ENCODE measurements at regions not wholly inside any gene's neighbourhood (a gene's known extent, or its start where the extent isn't known, plus 50 kb on each side); places are given as distances from the start of the nearest gene placed in this dataset.

DNA sequence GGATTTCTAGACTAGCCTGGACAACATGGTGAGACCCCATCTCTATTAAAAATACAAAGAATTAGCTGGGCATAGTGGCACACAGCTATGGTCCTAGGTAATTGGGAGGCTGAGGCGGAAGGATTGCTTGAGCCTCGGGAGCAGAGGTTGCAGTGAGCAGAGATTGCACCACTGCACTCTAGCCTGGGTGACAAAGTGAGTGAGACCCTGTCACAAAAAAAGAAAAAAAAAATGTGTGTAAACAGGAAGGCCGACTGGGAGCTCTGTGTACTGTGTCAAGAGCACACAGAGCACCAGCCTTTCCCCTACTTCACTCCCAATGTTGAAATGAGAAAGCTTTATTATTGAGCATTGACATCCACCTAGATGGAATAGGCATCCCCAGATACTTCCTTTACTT is 681.7 kb upstream of the FSHR start:
- Mint-ChIP-seq H3K36me3 (no peaks in the 10 kb centered on the region), H3K27me3 (peaks cover 0 to 3% (median 0%) of the 10 kb centered on the region in 5 donors), H3K27ac (no peak overlapping the region), H3K4me3 (no peak overlapping the region), H3K9me3 (peaks cover 0 to 3% (median 0%) of the 10 kb centered on the region in 9 donors), H3K4me1 (no peaks in the 10 kb centered on the region)
- POLR2A ChIA-PET = no interaction called here
- ATAC-seq (no peak), DNase-seq (no peak)

DNA sequence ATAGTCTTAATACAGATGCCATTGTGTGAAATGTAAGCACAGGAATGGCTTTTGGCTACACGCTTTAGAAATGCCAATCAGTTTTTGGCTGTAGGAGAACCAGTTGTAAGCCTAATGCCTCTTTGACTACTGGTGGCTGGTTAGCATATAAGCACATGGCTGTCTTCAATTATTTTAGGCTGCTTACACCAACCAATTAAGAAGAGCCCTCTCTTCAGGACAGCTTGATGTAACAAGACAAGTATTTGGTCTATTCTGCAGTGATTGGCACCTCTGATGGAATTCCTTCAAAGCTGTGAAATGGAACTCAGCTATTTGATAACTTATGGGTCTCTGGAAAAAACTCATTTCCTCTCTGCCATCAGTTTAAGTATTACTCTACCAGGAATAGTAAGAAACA is 680.1 kb upstream of the FSHR start:
- Mint-ChIP-seq H3K4me3 (no peak overlapping the region), H3K9me3 (no peaks in the 10 kb centered on the region), H3K4me1 (no peaks in the 10 kb centered on the region), H3K27me3 (peaks cover 0 to 3% (median 0%) of the 10 kb centered on the region in 5 donors), H3K27ac (no peak overlapping the region), H3K36me3 (no peaks in the 10 kb centered on the region)
- DNase-seq (no peak), ATAC-seq (no peak)
- POLR2A ChIA-PET = no interaction called here

DNA sequence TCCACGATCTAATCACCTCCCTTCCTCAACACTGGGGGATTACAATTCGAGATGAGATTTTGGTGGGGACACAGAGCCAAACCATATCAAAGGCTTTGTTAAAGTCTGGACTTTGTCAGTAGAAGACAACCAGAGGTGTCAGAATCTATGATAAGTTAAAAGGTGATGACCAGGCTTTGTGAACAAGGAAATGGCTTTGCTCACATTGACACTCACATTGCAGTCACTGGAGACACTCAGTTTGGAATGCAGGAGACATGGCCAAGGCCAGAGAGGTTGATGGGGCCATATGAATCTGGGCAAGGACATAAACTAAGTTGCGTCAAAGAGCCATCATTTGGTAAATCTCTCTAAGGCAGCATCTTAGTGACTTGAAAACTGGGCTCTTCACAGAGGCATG is 678.2 kb upstream of the FSHR start:
- POLR2A ChIA-PET = no interaction called here
- Mint-ChIP-seq H3K4me3 (no peak overlapping the region), H3K27me3 (no peaks in the 10 kb centered on the region), H3K4me1 (no peaks in the 10 kb centered on the region), H3K36me3 (no peaks in the 10 kb centered on the region), H3K9me3 (peaks cover 0 to 9% (median 0%) of the 10 kb centered on the region in 9 donors), H3K27ac (no peak overlapping the region)
- no peak for ATAC-seq
- DNase-seq = no peak

DNA sequence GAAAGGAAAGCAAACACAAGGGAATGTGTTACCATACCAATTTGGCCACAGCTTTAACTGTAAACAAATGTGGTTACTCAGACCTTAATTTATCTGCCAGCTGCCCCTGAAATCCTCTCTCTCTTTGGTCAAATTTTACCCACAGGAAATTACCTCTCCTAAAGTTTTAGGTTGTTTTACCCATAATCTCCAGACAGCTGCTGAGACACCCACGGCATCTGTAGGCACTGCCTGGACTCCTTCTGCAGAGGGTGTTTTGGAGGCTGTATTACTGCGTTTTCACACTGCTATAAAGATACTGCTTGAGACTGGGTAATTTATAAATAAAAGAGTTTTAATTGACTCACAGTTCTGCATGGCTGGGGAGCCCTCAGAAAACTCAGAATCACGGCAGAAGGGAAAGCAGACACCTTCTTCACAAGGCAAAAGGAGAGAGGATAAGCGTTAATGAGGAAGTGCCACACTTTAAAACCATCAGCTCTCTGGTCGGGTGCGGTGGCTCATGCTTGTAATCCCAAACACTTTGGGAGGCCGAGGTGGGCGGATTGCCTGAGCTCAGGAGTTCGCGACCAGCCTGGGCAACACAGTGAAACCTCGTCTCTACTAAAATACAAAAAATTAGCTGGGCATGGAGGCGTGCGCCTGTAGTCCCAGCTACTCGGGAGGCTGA is 677.5 kb upstream of the FSHR start:
- no peak overlapping the region for H3K27ac Mint-ChIP-seq
- H3K36me3 Mint-ChIP-seq = peaks cover 0 to 2% (median 0%) of the 10 kb centered on the region in 3 donors
- H3K27me3 Mint-ChIP-seq = no peaks in the 10 kb centered on the region
- H3K9me3 Mint-ChIP-seq = peaks cover 0 to 12% (median 5%) of the 10 kb centered on the region in 9 donors
- H3K4me3 Mint-ChIP-seq = no peak overlapping the region
- POLR2A ChIA-PET = no interaction called here
- H3K4me1 Mint-ChIP-seq = no peaks in the 10 kb centered on the region
- DNase-seq = no peak
- no peak for ATAC-seq

DNA sequence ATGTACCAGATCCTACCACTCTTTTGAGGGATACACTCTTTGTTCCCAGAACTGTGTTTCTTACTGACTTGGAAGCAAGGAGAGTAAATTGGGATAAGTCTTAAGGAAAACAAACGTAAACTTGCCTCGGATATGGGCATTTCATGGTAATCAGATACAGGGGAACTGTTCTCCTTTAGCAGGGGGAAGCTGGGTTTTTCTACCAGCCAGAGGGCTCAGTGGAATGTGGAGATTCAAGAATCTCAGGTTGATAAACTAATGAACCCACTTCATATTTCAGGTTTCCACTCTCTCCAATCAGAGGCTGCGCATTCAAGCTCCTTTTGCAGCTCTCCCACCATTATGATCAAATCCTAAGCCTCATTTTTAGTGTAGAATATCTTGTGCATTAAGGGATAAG is 676.5 kb upstream of the FSHR start:
- H3K27me3 Mint-ChIP-seq = no peaks in the 10 kb centered on the region
- peaks cover 0 to 15% (median 9%) of the 10 kb centered on the region in 9 donors for H3K9me3 Mint-ChIP-seq
- ATAC-seq (no peak), DNase-seq (no peak)
- peaks cover 0 to 5% (median 0%) of the 10 kb centered on the region in 3 donors for H3K36me3 Mint-ChIP-seq
- POLR2A ChIA-PET = no interaction called here
- no peak overlapping the region for H3K27ac Mint-ChIP-seq
- H3K4me1 Mint-ChIP-seq = no peaks in the 10 kb centered on the region
- no peak overlapping the region for H3K4me3 Mint-ChIP-seq

DNA sequence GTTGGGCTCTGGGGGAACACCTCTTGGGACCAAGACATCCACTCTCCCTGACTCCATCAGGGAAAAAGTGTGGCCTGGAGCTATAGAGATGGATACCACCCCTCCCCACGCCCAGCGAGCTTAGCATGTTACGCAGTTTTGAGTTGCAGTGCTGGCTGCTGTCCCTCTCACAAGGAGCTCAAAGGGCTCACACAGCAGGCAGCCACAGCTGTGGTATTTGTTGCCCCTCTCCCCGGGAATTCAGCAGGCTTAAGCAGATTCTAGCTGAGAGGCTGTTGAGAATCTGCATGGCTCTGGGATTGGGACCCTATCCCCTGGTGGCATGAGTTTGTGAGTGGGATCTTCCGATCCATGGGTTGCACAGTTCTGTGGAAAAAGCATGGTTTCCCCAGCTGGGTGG is 673.1 kb upstream of the FSHR start:
- ATAC-seq = no peak
- peaks cover 0 to 44% (median 28%) of the 10 kb centered on the region in 9 donors for H3K9me3 Mint-ChIP-seq
- no peaks in the 10 kb centered on the region for H3K4me1 Mint-ChIP-seq
- H3K36me3 Mint-ChIP-seq = peaks cover 0 to 14% (median 0%) of the 10 kb centered on the region in 3 donors
- H3K27ac Mint-ChIP-seq = no peak overlapping the region
- H3K27me3 Mint-ChIP-seq = no peaks in the 10 kb centered on the region
- DNase-seq = no peak
- no peak overlapping the region for H3K4me3 Mint-ChIP-seq
- POLR2A ChIA-PET = no interaction called here

DNA sequence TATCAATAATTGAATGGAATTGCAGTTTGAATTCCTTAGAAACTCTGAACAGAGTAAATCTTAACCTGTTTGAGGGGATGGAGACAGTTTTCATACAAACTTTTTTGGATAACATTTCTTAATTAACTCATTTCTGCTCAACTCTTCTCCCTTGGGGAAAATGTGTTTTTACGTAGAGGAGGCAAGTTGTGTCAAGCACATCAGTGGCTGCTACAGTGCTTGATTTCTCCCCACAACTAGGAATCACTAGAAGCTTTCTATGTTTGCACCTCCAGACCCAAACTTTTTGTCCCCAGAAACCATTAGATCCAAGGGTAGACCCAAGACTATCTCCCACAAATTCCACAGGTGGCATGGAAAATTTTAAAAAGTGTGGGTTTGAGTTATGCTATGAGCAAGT is 658.9 kb upstream of the FSHR start:
- Mint-ChIP-seq H3K9me3 (peaks cover 0 to 4% (median 0%) of the 10 kb centered on the region in 9 donors), H3K27ac (no peak overlapping the region), H3K27me3 (no peaks in the 10 kb centered on the region), H3K4me3 (no peak overlapping the region), H3K36me3 (no peaks in the 10 kb centered on the region), H3K4me1 (no peaks in the 10 kb centered on the region)
- DNase-seq (no peak), ATAC-seq (no peak)
- POLR2A ChIA-PET = no interaction called here

DNA sequence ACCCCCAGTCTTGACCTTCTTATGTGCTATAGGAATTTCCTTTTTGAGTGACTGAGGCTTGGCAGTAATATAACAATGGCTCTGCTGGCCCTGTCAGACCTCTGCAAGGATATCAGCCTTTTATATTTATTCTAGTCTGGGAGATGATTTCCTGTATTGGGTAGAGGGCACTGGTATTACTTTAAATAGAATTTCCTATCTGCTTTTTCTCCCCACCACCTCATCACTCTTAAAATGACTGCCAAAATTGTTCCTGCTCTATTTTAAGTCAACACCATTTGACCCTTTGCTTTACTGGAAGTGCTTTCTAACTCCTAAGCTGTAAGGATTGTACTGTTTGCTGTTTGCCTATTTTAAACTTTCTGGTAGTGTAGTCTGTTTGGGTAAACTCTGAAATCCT is 658.4 kb upstream of the FSHR start:
- ATAC-seq = no peak
- no peak for DNase-seq
- no peak overlapping the region for H3K27ac Mint-ChIP-seq
- POLR2A ChIA-PET = no interaction called here
- peaks cover 0 to 4% (median 0%) of the 10 kb centered on the region in 9 donors for H3K9me3 Mint-ChIP-seq
- H3K27me3 Mint-ChIP-seq = no peaks in the 10 kb centered on the region
- no peak overlapping the region for H3K4me3 Mint-ChIP-seq
- H3K4me1 Mint-ChIP-seq = no peaks in the 10 kb centered on the region
- H3K36me3 Mint-ChIP-seq = no peaks in the 10 kb centered on the region

DNA sequence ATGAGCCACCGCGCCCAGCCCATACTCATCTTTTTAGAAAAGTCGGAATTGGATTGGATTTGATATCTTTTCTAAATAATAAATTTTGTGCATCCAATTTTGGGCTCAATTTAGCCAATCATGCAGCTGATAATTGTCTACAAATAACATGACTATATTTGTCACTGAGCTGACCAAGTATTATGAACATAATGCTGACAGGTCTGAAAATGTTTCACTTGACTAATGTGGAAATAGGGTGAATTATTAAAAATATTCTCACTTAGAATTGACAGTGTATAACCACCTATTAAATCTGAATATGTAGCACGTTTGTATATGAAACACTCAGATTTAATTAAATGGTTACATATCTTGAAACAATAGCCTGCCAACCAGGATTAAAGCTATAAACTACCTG is 657.2 kb upstream of the FSHR start:
- H3K4me1 Mint-ChIP-seq = no peaks in the 10 kb centered on the region
- H3K27me3 Mint-ChIP-seq = no peaks in the 10 kb centered on the region
- POLR2A ChIA-PET = no interaction called here
- H3K4me3 Mint-ChIP-seq = no peak overlapping the region
- no peak overlapping the region for H3K27ac Mint-ChIP-seq
- DNase-seq = no peak
- H3K9me3 Mint-ChIP-seq = peaks cover 0 to 4% (median 0%) of the 10 kb centered on the region in 9 donors
- no peak for ATAC-seq
- no peaks in the 10 kb centered on the region for H3K36me3 Mint-ChIP-seq

DNA sequence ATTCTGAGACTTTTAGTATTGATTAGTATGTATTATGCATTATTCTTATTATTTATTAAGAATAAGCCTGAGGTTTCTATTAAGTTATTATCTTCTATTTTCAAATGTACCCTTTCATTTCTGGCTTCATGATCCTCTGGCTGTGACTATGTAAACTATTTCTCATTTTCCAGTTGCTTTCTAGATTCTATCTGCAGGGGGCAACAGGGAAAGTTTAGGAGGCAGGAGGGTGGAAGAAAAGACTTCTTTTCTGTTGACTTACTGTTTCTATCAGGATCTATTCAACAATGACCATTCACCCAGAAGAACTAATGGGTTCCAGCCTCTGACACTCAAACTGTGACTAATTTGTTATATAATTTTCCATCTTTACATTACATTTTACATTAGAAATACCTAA is 653.4 kb upstream of the FSHR start:
- POLR2A ChIA-PET = no interaction called here
- no peaks in the 10 kb centered on the region for H3K27me3 Mint-ChIP-seq
- H3K9me3 Mint-ChIP-seq = peaks cover 0 to 14% (median 0%) of the 10 kb centered on the region in 9 donors
- no peak overlapping the region for H3K27ac Mint-ChIP-seq
- H3K4me1 Mint-ChIP-seq = no peaks in the 10 kb centered on the region
- DNase-seq (no peak), ATAC-seq (no peak)
- H3K4me3 Mint-ChIP-seq = no peak overlapping the region
- H3K36me3 Mint-ChIP-seq = no peaks in the 10 kb centered on the region

DNA sequence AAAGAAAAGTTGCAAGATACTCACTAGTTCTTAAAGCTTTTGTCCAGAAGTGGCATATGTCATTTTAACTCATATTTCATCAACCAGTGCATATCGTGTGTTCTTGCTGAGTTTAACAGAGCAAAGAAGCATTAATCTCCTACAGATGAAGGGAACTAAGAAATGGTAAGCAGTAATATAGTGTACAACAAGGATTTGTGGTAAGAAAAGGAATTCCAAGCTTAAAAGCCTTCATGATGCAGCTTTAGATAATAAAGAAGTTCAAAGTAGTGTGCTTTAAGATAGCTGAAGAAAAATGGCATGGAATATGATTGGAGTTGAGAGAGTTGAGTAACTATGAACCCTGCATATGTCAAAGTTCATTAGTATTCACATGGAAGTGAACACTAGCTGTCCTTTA is 649.8 kb upstream of the FSHR start:
- ATAC-seq (no peak), DNase-seq (no peak)
- H3K4me1 Mint-ChIP-seq = no peaks in the 10 kb centered on the region
- H3K27me3 Mint-ChIP-seq = no peaks in the 10 kb centered on the region
- POLR2A ChIA-PET = no interaction called here
- H3K4me3 Mint-ChIP-seq = no peak overlapping the region
- peaks cover 0 to 18% (median 8%) of the 10 kb centered on the region in 9 donors for H3K9me3 Mint-ChIP-seq
- no peaks in the 10 kb centered on the region for H3K36me3 Mint-ChIP-seq
- H3K27ac Mint-ChIP-seq = no peak overlapping the region

DNA sequence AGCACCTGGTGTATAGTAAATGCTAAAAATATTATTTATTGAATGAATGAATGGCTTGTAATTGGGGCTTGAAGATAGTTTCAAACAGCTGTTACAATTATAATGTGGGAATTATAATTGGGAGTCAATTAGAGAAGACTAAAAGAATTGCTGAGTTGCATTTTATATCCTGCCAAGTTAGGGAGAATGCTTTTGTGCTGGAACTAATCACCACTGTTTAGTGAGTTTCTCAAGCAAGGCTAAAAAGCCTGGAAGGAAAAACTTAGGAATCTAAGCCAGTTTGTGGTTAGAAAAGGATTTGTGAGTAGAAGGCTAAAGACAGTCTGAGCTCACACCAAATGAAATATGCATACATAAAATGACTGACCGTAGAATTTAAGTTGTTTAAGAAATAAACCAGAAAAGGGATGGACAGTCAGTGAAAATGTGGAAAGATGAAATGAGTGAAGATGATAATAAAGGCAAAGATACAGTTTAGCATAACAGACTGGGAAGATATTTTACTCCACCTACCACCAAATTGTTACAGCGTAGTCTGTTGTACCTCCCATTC is 647.7 kb upstream of the FSHR start:
- no peaks in the 10 kb centered on the region for H3K36me3 Mint-ChIP-seq
- POLR2A ChIA-PET = no interaction called here
- no peak overlapping the region for H3K4me3 Mint-ChIP-seq
- no peaks in the 10 kb centered on the region for H3K27me3 Mint-ChIP-seq
- H3K9me3 Mint-ChIP-seq = peaks cover 0 to 25% (median 9%) of the 10 kb centered on the region in 9 donors
- no peak overlapping the region for H3K27ac Mint-ChIP-seq
- no peaks in the 10 kb centered on the region for H3K4me1 Mint-ChIP-seq
- no peak for ATAC-seq
- DNase-seq = no peak

DNA sequence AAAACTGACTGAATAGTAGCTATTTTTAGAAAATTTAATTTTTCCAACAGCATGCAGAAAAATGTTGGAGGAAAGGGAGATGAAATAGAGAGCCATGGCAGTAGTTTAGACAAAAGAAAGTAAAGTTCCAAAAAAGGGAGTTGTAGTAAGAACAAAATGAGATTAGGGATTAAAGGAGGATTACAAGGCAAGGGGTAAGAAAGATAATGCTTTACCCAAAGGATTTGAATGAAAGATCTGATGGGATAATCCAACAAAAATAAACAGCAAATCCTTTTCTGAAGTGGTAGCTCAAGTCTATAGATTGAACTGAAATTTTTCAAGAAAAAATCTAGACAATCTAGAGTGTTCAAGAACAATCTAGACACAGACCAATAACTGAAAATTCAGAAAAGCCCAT is 644.3 kb upstream of the FSHR start:
- H3K9me3 Mint-ChIP-seq = peaks cover 2 to 27% (median 11%) of the 10 kb centered on the region in 9 donors

DNA sequence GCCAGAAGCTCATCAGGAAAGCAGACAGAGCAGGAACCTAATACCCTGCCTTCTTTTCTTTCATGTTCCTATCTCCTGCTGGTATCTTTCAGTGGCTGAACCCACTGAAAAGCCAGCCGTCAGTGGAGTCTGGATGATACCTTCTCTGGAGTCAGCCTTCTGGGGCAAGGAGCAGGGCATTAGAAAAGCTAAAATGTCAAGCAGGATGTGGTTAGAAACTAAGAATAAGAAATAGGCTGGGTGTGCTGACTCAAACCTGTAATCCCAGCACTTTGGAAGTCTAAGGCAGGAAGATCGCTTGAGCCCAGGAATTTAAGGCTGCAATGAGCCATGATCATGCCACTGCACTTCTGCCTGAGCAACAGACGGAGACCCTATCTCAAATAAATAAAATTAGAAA is 642.0 kb upstream of the FSHR start:
- peaks cover 2 to 33% (median 11%) of the 10 kb centered on the region in 9 donors for H3K9me3 Mint-ChIP-seq
- H3K4me1 Mint-ChIP-seq = no peaks in the 10 kb centered on the region
- no peak for ATAC-seq
- H3K36me3 Mint-ChIP-seq = no peaks in the 10 kb centered on the region
- peaks cover 0 to 1% (median 0%) of the 10 kb centered on the region in 5 donors for H3K27me3 Mint-ChIP-seq
- no peak for DNase-seq
- POLR2A ChIA-PET = no interaction called here
- no peak overlapping the region for H3K27ac Mint-ChIP-seq
- H3K4me3 Mint-ChIP-seq = no peak overlapping the region

More for the DNA sequence above, 644.3 kb upstream of the FSHR start:
- H3K4me1 Mint-ChIP-seq = no peaks in the 10 kb centered on the region
- H3K27ac Mint-ChIP-seq = no peak overlapping the region
- H3K36me3 Mint-ChIP-seq = no peaks in the 10 kb centered on the region
- H3K4me3 Mint-ChIP-seq = no peak overlapping the region
- POLR2A ChIA-PET = no interaction called here
- no peak for ATAC-seq
- H3K27me3 Mint-ChIP-seq = peaks cover 0 to 1% (median 0%) of the 10 kb centered on the region in 5 donors
- no peak for DNase-seq

All from naive thymus-derived CD8-positive, alpha-beta T cell (primary cell).